B cell (primary cell): ENCODE measurements at regions not wholly inside any gene's neighbourhood (a gene's known extent, or its start where the extent isn't known, plus 50 kb on each side); places are given as distances from the start of the nearest gene placed in this dataset.

ENCODE experiments used
- EZH2 ChIP-seq: IDR thresholded peaks from 2 replicates; pipeline ENCODE4 v1.6.1; 2012; ENCODE audit warnings: borderline replicate concordance, low read depth, mild to moderate bottlenecking, moderate library complexity, low read length; ENCODE audit not compliant: insufficient read depth, poor library complexity, severe bottlenecking
- TF ChIP-seq, protein P1 (sequence below): fragments of 200-600 bp; IDR thresholded peaks from one replicate; pipeline ENCODE4 v1.8.0; 2022; ENCODE audit warnings: antibody characterized with exemption, mild to moderate bottlenecking

DNA sequence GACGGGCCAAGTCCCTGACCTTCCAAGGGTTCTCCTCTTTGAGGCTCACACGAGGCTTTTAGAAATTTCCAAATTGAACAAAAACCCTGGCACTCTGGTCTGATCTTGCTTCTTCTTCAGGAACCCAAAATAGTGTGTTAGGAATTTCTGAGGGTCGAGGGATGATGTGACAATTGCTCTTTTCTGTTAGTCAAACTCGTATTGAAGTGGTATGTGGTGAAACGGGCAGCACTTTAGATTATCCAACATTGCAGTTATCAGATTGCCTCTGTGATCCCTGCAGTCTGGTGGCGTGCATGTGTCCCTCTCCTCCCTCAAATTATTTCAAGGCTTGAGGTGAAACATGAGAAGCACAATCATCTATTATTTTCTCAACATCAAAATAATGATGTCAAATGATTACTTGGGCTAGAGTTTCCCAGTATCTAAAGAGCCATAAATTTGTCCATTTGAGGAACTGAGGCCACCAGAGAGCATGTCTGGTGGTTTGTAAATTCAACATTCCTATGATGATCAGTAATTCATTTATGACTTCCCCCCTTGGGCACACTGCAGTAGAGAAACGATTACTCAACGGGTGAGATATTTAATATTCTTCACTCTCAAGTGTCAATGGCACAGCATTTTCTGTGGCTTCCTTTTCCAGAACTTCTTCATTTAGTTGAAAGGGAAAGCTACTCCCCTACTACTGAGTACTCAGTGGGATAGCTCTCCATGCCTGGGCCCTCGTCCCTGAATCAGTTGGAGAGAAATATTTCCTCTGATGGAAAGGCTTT, 308.6 kb upstream of the MAP3K7 start:
- TF ChIP-seq, protein P1, sequence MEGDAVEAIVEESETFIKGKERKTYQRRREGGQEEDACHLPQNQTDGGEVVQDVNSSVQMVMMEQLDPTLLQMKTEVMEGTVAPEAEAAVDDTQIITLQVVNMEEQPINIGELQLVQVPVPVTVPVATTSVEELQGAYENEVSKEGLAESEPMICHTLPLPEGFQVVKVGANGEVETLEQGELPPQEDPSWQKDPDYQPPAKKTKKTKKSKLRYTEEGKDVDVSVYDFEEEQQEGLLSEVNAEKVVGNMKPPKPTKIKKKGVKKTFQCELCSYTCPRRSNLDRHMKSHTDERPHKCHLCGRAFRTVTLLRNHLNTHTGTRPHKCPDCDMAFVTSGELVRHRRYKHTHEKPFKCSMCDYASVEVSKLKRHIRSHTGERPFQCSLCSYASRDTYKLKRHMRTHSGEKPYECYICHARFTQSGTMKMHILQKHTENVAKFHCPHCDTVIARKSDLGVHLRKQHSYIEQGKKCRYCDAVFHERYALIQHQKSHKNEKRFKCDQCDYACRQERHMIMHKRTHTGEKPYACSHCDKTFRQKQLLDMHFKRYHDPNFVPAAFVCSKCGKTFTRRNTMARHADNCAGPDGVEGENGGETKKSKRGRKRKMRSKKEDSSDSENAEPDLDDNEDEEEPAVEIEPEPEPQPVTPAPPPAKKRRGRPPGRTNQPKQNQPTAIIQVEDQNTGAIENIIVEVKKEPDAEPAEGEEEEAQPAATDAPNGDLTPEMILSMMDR: no peak
- no peak for TF ChIP-seq EZH2
